Tongue (tissue), 1 donor: ENCODE measurements at regions not wholly inside any gene's neighbourhood (a gene's known extent, or its start where the extent isn't known, plus 50 kb on each side); places are given as distances from the start of the nearest gene placed in this dataset.

Experiments
- DNase-seq: peaks from one replicate; pipeline ENCODE4 v3.0.0-alpha.2; 2015

DNA sequence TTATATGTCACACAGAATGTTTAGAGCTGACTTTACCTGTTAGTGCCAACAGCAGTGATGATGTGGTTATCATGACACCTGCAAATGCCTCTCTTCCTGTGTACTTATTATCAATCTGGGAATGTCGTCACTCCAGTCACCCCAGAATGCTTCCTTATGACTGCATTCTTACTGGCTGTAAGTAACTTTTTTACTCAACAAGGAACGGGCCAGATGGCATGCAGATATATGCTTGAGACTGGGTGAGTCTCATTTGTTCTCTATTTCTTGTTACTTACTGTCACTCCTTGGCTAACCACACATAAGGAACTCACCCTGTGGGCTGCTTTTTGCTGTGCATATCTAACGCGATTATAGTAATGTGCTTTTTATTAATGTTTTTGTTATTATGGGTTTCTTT is 385.5 kb upstream of the MEF2C start:
- DNase-seq: no peak

DNA sequence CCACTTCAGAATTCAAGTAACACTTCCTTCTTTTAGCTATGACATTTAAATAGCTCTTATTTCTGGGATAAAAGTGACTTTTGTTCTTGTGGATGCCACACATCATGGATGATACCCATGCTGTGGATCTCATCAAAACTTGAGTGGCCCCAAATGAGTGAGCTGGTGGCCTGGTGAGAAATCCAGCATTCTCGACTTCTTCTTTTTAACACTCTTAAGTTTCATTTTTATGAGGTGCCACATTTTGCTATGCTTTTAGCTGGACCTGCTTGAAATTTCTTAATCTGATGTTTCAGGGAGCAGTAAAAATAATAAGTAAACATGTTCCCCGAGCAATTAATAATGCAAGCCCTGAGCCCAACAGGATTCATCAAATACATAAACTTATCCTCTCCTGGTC is 384.8 kb upstream of the MEF2C start:
- DNase-seq: no peak

DNA sequence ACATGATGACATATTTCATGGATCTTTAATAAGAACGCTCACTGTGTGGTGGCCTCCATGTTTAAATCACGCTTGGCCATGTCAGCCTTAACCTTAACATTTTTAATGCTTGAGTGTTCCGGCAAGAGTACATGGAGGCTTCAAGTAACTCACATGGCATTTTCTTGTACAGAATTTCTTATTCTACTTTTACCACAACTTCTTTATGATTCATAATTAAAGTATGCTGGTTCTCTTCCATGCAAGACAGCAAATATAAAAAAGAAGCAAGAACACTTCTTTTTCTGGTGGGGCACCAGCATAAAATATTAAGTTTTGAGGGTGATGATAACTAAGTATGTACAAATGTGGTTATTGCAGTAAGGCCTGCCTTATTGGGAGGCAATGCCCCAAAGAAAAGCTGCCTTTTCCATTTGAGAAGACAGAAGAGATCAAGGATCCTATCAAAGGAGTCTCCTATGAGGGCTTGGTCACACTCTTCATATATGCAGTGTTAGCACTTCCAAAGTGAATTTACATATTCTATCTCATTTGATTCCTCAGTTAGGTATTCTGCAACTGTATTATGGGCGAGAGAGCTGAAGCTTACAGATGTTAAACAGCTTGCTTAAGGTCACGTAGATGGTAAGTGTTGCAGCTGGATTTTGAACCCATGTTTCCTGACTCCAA is 382.7 kb upstream of the MEF2C start:
- DNase-seq: no peak

DNA sequence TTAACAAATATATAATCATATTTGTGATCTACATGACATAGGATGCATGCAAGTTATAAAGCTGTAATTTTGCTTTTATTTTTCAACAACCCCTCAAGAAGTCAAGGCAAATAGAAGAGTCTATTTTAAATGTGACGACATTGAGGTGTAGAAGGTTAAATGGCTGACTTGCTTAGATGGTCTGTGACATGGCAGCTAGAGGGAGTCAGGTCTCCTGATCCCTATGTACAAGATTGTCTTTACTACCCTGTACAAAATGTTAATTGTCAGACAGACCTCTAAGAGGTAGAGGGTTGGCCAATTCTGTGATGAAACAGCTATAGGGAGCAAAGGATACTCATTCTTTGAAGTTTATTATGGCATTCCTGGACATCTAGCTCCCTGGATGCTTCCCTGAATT is 380.9 kb upstream of the MEF2C start:
- no peak for DNase-seq

DNA sequence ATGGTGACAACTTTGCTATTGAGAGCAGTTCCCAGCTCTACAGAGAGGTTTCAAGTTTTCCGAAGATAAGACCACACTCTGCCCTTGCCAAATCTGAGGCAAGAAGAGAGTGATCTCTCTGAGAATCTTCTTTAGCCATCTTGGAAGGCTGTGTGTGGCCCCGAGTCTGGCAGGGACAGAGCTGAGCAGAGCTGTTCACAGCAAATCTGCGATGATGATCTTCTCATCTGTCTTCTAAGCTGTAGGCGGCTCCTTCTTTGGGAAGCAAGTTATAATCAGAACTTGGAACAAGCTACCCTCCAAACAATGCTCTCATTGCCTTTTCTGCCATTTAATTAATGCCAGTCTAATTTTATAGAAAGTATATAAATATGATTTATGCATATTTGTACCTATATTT is 379.0 kb upstream of the MEF2C start:
- no peak for DNase-seq

DNA sequence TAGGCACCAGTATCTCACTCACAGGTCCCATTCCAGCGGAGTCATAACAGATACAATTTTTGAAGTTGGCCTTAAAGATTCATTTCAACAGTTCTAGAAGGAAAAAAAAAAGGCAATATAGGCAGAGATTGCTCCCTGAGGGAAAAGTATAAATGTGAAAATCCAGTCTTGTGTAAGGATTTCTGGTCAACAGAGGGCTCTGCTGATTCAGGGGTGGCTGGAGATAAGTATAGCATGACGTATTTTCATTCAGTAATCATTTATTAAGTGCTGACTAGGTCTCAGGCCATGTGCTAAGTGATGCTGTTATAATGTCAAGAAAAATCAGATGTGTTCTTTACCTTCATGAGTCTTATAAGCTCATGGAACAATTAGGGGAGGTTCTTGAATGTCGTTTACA is 377.3 kb upstream of the MEF2C start:
- DNase-seq: no peak

DNA sequence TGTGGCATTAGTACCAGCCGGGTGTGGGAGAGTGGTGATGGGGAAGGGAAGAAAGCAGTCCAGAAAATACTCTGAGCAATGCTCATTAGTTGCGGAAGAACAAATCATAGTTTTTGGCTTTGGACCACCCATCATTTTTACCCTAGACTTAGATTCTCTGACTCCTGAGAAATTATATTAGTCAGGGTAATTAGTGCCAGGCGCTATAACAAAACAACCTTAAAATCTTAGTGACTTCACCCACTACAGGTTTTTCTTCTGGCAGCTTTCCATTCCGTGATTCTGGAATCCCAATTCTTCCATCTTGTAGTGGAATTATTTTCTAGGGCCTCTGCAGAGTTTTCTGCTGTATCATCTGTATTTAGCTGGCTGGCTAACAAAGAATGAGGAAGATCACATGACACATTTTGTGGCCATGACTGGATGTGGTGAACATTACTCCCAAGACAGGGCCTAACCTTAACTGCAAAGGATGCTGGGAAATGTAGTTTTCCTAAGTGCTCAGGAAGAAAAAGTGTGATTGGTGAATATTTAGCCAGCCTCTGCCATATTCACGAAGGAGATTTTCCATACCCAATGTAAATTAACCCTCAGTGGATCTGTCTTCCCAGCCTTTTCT is 373.0 kb upstream of the MEF2C start:
- no peak for DNase-seq

DNA sequence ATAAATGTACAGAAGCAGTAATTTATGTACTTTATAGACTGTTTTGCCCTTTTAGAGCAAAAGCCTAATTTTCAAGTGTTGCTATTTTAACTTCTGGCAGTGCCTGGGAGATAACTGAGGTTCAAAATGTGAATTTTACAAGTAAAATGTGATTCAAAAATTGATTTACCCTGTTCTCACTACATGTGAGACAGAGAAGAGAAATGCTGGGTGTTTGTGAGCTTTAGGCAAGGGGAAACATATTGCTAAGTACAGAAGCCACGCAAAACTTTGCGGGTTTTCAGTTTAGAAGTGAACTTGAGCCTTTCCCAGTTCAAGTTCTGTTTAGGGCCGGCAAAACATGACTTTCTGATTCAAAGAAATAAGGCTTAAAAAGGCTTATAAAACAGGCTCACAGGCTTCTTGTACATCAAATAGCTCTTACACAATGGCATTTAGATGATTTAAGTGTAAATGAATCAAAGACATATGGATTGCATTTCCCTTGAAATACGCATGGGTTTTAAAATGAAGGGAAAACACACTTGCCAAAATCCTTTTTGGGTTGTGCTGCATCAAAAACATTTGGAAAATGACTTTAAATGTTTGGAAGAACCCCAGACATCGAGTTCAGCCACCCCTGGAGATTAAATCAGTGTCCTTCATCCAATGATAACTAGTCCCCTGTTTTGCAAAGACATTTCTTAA is 370.8 kb upstream of the MEF2C start:
- DNase-seq: peak; percentile 56

DNA sequence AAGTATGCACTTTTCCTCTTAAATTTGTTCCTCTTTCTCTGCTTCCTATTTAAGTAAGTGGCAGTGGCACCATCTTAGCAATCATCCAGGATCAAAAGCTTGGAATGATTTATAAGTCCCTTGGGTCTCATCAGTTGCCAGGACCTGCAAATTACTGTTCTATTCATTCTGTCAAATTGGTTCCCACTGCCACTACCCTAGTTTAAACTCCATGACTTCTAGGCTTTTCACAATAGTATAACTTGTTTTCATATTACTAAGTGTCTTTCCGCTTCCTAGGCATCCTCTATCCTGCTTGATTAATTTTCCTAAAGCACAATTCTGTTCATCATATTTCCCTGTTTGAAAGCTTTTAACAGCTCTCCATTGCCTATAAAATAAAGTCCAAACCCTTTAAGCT is 363.9 kb upstream of the MEF2C start:
- DNase-seq: no peak

DNA sequence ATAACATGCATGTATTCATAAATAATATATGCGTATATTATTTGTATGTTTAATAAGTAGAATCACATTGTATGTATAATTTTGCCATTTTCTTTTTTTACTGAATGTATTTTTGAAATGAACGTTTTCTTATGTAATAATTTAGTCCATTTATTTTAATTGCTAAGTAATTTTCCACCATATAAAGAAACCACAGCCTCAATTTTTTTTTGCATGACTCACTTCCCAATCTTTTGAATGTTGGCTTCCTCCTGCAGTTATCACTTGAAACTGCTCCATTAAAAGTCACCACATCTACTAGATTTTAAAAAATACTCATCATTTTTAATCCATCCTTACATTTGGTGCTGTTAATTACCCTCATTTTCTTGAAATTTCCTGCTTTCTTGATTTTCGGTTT is 363.3 kb upstream of the MEF2C start:
- DNase-seq: no peak

DNA sequence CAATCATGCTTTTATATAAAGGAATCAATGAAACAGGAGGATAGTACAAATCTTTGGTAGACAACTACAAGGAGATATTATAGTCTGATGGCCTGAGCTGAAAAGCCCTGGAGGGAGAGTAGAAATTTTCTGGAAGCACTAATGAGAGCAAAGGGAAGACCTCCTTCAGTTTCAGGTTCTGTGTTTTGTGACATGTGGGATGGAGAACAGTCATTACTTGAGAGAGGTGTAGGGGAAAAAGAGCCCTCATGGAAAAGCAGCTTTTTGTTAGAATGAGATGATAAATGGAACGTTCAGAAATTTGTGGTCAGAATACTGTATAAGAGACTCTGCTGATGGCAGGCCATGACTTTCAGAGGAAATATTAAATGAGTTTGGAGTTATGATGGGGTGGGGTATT is 360.6 kb upstream of the MEF2C start:
- DNase-seq: no peak

DNA sequence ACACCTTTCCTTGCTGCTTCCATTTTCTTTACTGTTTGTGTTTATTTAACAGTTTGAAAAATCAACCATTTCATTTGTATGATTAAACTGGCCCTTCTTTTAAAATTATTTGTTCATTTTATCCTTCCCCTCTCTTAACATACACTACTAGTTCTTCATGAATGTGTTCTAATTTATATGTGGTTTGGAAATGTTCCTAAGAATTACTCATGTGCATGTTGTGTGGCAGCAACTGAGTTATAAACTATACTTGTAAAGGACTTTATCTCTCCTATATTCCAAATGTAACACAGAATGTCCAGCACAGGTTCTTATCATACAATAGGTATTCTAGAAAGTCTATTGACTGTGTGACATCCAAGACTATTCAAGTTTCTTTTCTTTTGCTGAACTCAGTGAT is 358.2 kb upstream of the MEF2C start:
- no peak for DNase-seq

DNA sequence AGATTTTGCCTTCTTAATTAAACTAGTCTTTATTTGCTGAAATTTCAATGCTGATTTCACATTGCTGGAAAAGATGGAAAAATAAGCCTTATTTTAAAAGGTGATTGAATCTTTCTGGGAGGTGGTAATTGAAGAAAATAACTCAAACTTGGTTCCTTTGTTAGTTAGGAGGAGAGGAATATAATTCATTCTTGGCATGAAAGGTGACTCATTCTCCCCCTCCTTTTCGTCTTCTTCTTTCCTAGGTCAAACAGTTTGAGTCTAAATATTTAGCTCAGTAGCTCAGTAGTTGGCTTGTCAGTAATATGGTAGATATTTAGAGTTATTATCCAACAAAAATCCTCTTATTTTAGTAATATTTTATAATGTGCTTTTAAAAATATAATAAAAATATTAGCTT is 353.9 kb upstream of the MEF2C start:
- no peak for DNase-seq

DNA sequence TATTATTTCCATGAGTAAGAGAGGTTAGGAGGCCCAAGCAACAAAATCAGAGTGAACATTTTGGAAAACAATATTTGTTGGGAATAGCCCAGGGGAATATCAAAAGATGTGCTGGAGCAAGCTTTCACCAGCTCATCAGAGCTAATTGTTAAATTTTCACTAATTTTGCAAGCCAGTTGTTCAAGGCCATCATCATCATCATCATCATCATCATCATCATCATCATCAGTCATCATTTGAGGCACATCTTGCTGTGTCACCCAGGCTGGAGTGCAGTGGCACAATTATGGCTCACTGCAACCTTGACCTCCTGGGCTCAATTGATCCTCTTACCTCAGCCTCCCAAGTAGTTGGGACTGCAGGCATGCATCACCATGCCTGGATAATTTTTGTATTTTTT is 350.5 kb upstream of the MEF2C start:
- no peak for DNase-seq

DNA sequence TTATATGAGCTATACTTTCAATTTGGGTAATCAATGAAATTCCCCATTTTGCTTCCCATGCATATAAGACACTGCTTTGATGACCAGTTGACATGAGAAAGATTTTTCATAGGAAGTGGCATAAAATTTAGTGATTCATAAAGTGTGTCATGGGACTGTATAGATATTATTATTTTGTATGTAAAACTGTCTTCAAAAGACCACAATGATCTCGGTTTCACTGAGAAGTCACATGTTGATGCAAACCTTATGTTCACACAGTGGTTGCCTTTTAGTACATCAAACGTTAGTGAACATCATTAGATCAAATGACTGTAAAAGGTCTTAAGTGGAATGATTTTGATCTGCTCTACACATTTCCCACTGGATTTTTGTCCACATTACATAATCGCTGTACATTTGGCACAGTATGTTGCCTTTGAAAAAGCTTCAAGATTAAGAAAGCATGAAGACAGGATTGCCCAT is 349.2 kb upstream of the MEF2C start:
- DNase-seq: no peak

DNA sequence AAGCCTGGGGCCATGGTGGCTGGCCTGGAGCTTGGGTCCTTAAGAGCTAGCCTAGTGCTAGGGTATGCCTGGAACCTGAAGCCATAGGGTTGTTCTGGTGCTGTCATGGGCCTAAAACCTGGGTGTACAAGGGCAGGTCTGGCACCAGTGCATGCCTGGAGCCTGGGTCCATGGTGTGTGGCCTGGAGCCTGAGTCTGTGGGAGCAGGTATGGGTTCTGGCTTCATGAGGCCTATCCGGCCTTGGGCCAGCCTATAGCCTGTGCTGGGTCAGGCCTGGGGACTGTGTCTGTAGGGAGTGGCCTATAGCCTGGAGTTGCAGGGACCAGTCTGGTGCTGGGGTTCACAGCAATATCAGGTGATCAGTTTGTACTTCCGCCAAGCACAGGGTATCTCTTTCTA is 347.2 kb upstream of the MEF2C start:
- no peak for DNase-seq

DNA sequence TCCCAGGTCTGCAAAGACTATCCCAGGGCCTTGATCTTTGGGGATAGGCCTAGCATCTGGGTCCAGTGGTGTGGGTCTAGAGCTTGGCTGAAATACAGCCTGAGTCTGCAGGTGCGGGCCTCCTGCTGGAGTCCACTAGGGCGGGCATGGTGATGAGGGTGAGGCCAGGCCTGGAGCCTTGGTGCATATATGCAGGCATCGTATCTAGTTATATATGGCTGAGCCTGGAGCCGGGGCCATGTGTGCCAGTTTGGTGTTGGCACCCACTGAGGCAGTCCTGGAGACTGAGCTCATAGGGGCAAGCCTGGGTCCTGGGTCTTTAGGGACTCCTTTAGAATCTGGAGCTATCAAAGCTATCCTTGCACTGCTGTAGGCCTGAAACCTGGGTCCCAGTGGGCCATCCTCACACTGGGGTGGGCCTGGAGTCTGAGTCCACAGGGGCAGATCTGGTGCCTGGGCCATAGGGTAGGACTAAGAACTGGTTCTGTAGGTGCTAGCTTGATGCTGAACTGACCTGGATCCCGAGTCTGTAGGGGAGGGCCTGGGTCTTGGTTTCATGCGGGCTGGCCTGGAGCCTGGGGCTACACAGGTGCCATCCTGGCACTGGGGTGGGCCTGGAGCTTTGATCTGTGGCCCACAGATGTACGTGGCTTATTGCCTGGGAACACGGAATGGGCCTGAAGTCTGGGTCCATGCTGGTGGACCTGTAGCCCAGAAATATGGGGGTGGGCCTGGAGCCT is 346.5 kb upstream of the MEF2C start:
- no peak for DNase-seq

DNA sequence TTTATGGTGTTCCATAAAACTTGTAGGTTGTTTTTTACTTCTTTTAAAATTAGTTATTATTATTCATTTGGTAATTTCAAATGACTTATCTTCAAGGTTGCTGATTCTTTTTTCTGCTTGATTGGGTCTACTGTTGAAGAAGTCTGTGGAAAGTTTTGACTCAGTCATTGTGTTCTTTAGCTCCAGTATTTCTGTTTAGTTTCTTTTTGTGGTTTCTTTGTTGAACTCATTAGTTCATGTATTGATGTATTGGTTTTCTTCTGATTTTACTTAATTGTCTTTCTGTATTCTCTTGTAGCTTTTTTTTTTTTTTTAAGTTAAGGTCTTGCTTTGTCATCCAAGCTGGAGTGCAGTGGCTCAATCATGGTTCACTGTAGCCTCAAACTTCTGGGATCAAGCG is 345.4 kb upstream of the MEF2C start:
- DNase-seq: no peak

DNA sequence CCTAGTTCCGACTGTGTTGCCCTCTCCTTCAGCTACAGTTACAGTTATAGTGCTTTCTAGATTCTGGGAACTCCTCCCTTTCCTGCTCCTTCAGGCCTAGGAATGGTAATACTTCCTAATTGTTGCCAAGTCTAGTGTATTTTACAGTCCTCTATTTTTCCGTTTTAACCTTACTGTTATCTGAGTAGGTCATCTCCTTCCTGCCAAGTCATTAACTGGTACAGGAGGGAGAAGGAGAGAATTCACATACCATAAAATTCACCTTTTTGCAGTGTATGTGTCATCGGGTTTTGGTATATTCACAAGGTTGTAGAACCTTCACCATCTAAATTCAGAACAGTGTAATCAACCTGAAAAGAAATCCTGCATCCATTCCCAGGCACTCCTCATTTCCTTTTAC is 335.4 kb upstream of the MEF2C start:
- DNase-seq: no peak

DNA sequence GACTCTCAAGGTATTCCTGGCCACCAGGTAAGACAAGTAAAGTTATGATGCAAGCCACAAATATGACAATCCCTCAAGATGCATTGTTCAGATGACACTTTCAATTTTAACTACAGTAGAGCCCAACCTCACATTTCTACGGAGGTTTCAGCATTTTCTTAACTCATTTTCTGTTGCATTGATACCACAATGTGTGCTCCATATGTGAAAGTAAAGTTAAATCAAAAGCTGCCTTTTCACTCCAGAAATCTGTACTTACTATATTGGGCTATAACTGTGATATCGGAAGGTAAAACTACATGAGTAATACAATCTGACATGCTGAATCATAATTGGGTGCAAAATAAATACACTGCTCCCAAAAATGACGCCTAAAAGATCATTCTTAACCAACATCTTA is 333.6 kb upstream of the MEF2C start:
- no peak for DNase-seq

DNA sequence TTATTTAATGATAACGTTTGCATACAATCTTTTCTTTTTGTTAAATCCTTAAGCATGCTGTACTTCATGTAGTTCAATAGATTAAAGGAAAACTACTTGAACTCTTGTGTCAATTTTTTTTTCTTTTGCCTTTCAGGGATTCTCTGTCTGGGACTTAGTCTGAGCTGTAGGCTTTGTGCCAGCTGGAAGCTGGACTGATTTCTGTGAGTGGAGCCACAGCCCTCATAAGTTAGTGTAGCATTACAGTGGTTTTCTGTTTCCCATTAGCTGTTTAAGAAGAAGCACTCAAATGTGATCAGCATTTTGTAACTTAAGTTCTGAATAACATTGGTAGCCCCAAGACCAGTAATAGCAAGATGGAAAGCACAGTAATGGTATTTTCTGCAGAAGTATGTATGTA is 330.6 kb upstream of the MEF2C start:
- peak; percentile 84 for DNase-seq

DNA sequence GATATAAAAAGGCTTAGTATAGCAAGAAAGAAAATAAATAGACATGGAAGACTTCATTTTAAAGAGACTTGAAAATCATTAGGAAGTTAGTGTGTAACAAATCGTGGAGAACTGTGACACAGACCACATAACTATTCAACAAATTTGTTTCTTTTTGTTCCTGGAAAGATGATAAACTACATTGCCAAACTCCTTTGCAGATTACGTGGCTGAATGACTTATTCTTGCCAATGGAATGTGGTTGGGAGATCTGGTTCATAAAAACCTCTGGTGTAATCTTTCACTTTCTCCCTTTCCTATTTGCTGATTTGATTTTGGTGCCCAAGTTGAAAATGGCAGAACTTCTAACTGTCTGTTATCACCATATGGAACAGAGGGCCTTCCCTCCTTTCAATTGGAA is 328.9 kb upstream of the MEF2C start:
- no peak for DNase-seq

DNA sequence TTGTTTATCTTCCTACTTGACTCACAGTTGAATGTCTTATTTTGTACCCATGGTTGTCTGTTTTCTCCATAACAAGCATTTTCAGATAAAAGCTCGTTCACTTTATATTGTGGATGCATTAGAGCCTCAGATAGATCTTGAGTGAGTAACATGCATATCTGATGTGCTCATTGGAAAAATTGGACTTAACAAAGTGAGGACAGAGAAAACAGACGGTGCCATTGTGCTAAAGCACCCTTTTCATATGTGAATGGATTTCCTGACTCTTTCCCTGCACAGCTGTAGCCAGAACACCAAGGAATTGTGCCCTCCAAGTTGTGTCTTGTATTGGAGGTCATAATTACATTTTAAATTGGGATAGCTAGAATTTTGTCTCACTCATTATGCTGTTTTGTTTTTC is 325.8 kb upstream of the MEF2C start:
- DNase-seq: no peak
